ENCODE measurements at regions not wholly inside any gene's neighbourhood (a gene's known extent, or its start where the extent isn't known, plus 50 kb on each side); places are given as distances from the start of the nearest gene placed in this dataset.

DNA sequence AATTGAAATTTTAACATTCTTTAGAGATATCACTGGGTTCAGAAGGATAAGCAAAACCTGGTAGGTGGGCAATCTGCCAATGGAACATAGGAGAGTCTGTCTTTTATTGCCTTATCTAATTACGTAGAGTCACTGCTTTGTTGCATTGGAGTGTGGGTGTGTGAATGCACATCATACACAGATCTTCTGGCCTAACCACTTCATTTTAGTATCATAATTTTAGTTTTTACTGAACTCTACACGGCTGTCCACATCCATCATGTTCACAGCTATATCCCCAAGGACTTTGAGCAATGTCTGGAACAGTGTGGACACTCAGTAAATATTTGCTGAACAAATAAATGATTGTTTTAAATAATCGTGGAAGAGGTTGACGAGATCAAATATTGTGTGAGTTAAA, 104.6 kb upstream of the AKIRIN2 start (continued):
- TF ChIP-seq, protein P1, sequence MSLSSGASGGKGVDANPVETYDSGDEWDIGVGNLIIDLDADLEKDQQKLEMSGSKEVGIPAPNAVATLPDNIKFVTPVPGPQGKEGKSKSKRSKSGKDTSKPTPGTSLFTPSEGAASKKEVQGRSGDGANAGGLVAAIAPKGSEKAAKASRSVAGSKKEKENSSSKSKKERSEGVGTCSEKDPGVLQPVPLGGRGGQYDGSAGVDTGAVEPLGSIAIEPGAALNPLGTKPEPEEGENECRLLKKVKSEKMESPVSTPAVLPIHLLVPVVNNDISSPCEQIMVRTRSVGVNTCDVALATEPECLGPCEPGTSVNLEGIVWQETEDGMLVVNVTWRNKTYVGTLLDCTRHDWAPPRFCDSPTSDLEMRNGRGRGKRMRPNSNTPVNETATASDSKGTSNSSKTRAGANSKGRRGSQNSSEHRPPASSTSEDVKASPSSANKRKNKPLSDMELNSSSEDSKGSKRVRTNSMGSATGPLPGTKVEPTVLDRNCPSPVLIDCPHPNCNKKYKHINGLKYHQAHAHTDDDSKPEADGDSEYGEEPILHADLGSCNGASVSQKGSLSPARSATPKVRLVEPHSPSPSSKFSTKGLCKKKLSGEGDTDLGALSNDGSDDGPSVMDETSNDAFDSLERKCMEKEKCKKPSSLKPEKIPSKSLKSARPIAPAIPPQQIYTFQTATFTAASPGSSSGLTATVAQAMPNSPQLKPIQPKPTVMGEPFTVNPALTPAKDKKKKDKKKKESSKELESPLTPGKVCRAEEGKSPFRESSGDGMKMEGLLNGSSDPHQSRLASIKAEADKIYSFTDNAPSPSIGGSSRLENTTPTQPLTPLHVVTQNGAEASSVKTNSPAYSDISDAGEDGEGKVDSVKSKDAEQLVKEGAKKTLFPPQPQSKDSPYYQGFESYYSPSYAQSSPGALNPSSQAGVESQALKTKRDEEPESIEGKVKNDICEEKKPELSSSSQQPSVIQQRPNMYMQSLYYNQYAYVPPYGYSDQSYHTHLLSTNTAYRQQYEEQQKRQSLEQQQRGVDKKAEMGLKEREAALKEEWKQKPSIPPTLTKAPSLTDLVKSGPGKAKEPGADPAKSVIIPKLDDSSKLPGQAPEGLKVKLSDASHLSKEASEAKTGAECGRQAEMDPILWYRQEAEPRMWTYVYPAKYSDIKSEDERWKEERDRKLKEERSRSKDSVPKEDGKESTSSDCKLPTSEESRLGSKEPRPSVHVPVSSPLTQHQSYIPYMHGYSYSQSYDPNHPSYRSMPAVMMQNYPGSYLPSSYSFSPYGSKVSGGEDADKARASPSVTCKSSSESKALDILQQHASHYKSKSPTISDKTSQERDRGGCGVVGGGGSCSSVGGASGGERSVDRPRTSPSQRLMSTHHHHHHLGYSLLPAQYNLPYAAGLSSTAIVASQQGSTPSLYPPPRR (CRISPR knock-in tag; IDR thresholded peaks at IDR 0.05; ENCODE audit: borderline replicate concordance) = peak; percentile 33; the same call in 1 of the 2 replicates
- peak; percentile 99 for TF ChIP-seq HOXD1 (CRISPR knock-in tag; IDR thresholded peaks at IDR 0.05)
- peak; percentile 71; the same call in 1 of the 2 replicates for TF ChIP-seq ISL2 (CRISPR knock-in tag; IDR thresholded peaks at IDR 0.05)
- no peak for TF ChIP-seq MBD4 (IDR thresholded peaks at IDR 0.05; ENCODE audit: borderline replicate concordance, low read length)
- peak; percentile 62; the same call in 1 of the 2 replicates for TF ChIP-seq SALL1 (CRISPR knock-in tag; IDR thresholded peaks at IDR 0.05)
- TF ChIP-seq SOX13 (IDR thresholded peaks at IDR 0.05) = no peak
- peak in 1 of 2 experiments; percentile 80; a peak in 2 of 4 replicates for TF ChIP-seq SOX13 (CRISPR knock-in tag; conservative IDR thresholded peaks at IDR 0.05 in 1 of 2, IDR thresholded peaks at IDR 0.05 in 1 of 2)
- TF ChIP-seq NFIC (IDR thresholded peaks at IDR 0.05; ENCODE audit: low read length) = peak; percentile 56; the same call in 1 of the 2 replicates
- peak; percentile 56; the same call in 1 of the 2 replicates for TF ChIP-seq FOXJ3 (CRISPR knock-in tag; IDR thresholded peaks at IDR 0.05; ENCODE audit: borderline replicate concordance)
- peak; percentile 69; the same call in 1 of the 2 replicates for TF ChIP-seq MEIS2 (CRISPR knock-in tag; IDR thresholded peaks at IDR 0.05)
- TF ChIP-seq CREM (IDR thresholded peaks at IDR 0.05) = peak; percentile 47; the same call in 1 of the 2 replicates
- no peak for TF ChIP-seq CREM (CRISPR knock-in tag; IDR thresholded peaks at IDR 0.05)
- TF ChIP-seq, protein P2, sequence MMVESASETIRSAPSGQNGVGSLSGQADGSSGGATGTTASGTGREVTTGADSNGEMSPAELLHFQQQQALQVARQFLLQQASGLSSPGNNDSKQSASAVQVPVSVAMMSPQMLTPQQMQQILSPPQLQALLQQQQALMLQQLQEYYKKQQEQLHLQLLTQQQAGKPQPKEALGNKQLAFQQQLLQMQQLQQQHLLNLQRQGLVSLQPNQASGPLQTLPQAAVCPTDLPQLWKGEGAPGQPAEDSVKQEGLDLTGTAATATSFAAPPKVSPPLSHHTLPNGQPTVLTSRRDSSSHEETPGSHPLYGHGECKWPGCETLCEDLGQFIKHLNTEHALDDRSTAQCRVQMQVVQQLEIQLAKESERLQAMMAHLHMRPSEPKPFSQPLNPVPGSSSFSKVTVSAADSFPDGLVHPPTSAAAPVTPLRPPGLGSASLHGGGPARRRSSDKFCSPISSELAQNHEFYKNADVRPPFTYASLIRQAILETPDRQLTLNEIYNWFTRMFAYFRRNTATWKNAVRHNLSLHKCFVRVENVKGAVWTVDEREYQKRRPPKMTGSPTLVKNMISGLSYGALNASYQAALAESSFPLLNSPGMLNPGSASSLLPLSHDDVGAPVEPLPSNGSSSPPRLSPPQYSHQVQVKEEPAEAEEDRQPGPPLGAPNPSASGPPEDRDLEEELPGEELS (CRISPR knock-in tag; IDR thresholded peaks at IDR 0.05) = peak; percentile 36; the same call in 1 of the 2 replicates
- peak in 1 of 2 experiments; percentile 78; a peak in 2 of 4 replicates for TF ChIP-seq EP300 (IDR thresholded peaks at IDR 0.05; ENCODE audit: low read depth in 2 of 2, low read length in 2 of 2)
- peak; percentile 26; the same call in 1 of the 2 replicates for TF ChIP-seq EP300 (CRISPR knock-in tag; IDR thresholded peaks at IDR 0.05; ENCODE audit: borderline replicate concordance)
- no peak for TF ChIP-seq SOX6 (IDR thresholded peaks at IDR 0.05)
- peak; percentile 61; the same call in 1 of the 2 replicates for TF ChIP-seq SOX6 (CRISPR knock-in tag; IDR thresholded peaks at IDR 0.05)
- no peak for TF ChIP-seq PTBP1 (IDR thresholded peaks at IDR 0.05; ENCODE audit: low read depth, low read length, poor library complexity, severe bottlenecking)
- peak; percentile 55 for TF ChIP-seq TCF7 (IDR thresholded peaks at IDR 0.05; ENCODE audit: low read depth)
- TF ChIP-seq BCL6 (CRISPR knock-in tag; IDR thresholded peaks at IDR 0.05) = peak; percentile 72
- TF ChIP-seq SAP130 (CRISPR knock-in tag; IDR thresholded peaks at IDR 0.05; ENCODE audit: low read depth) = peak; percentile 39; the same call in 1 of the 2 replicates
- TF ChIP-seq POGZ (CRISPR knock-in tag; IDR thresholded peaks at IDR 0.05) = 0 out of 2 replicates have a peak, but pooled peaks have one; percentile 35
- 0 out of 2 replicates have a peak, but pooled peaks have one; percentile 17 for TF ChIP-seq KDM6A (CRISPR knock-in tag; IDR thresholded peaks at IDR 0.05; ENCODE audit: low read depth)
- TF ChIP-seq SOX5 (CRISPR knock-in tag; IDR thresholded peaks at IDR 0.05; ENCODE audit: borderline replicate concordance) = peak; percentile 68; the same call in 1 of the 2 replicates
- TF ChIP-seq TBX2 (CRISPR knock-in tag; IDR thresholded peaks at IDR 0.05; ENCODE audit: borderline replicate concordance) = no peak
